HEK293 (cell line): ENCODE measurements at regions not wholly inside any gene's neighbourhood (a gene's known extent, or its start where the extent isn't known, plus 50 kb on each side); places are given as distances from the start of the nearest gene placed in this dataset.

Source experiments
- CTCF ChIA-PET: fragments of 350-600 bp; formaldehyde crosslinking; extraction: SDS; loops from one replicate; lab custom pipeline; 2021; ENCODE audit warnings: antibody characterized with exemption; lab: Yijun Ruan, JAX
- POLR2A ChIA-PET: fragments of 300-600 bp; formaldehyde crosslinking; extraction: SDS; loops from one replicate; lab custom pipeline; 2020; ENCODE audit warnings: antibody characterized with exemption, inconsistent platforms; lab: Yijun Ruan, JAX
- H3K27ac ChIP-seq: fragments of 200-500 bp; sonication (Bioruptor generic); 2 replicates; pipeline ENCODE4 v1.5.1; 2014; ENCODE audit warnings: low read depth, low read length, control low read depth, inconsistent platforms; ENCODE audit errors: extremely low read depth
- H3K36me3 ChIP-seq, 2 experiments: fragments of 200-500 bp in 1 of 2; sonication (Bioruptor generic) in 1 of 2; 1 replicate in 1 of 2; 2 replicates in 1 of 2; pipeline ENCODE4 v1.5.1; 2014 to 2017; ENCODE audit warnings: inconsistent platforms in 2 of 2, low read length in 2 of 2; ENCODE audit not compliant: control insufficient read depth in 2 of 2, insufficient read depth in 1 of 2
- H3K4me1 ChIP-seq: fragments of 200-500 bp; sonication (Bioruptor generic); 2 replicates; pipeline ENCODE4 v1.5.1; 2014; ENCODE audit warnings: mild to moderate bottlenecking, low read length, inconsistent platforms; ENCODE audit not compliant: control insufficient read depth, insufficient read depth
- H3K4me3 ChIP-seq: 2 replicates; pipeline ENCODE4 v1.5.1; 2011; ENCODE audit warnings: low read depth, mild to moderate bottlenecking, control low read depth, low read length, moderate library complexity
- H3K9me3 ChIP-seq: fragments of 200-500 bp; sonication (Bioruptor generic); 2 replicates; pipeline ENCODE4 v1.5.1; 2014; ENCODE audit warnings: low read depth, low read length, inconsistent platforms; ENCODE audit not compliant: control insufficient read depth, insufficient read depth
- AEBP2 ChIP-seq: fragments of 450-650 bp; formaldehyde crosslinking; IDR thresholded peaks from 2 replicates; pipeline ENCODE4 v1.5.1; 2016; ENCODE audit warnings: missing biosample characterization, missing genetic modification characterization, borderline replicate concordance
- RBAK ChIP-seq: fragments of 450-650 bp; formaldehyde crosslinking; IDR thresholded peaks from 2 replicates; pipeline ENCODE4 v1.5.1; 2016; ENCODE audit warnings: missing biosample characterization, missing genetic modification characterization
- TSHZ1 ChIP-seq: fragments of 450-650 bp; formaldehyde crosslinking; IDR thresholded peaks from 2 replicates; pipeline ENCODE4 v1.5.1; 2016; ENCODE audit warnings: missing biosample characterization, missing genetic modification characterization, borderline replicate concordance
- YY2 ChIP-seq: fragments of 450-650 bp; formaldehyde crosslinking; IDR thresholded peaks from 2 replicates; pipeline ENCODE4 v1.5.1; 2016; ENCODE audit warnings: missing biosample characterization, missing genetic modification characterization
- ZBTB21 ChIP-seq: fragments of 450-650 bp; formaldehyde crosslinking; IDR thresholded peaks from 2 replicates; pipeline ENCODE4 v1.5.1; 2017; ENCODE audit warnings: missing biosample characterization, missing genetic modification characterization
- ZBTB44 ChIP-seq: fragments of 450-650 bp; IDR thresholded peaks from 2 replicates; pipeline ENCODE4 v1.5.1; 2018; ENCODE audit warnings: missing biosample characterization, mild to moderate bottlenecking, missing genetic modification characterization
- ZFP3 ChIP-seq: fragments of 450-650 bp; formaldehyde crosslinking; IDR thresholded peaks from 2 replicates; pipeline ENCODE4 v1.5.1; 2016; ENCODE audit warnings: low read depth, missing biosample characterization, missing genetic modification characterization
- ZIC2 ChIP-seq: fragments of 450-650 bp; formaldehyde crosslinking; IDR thresholded peaks from 2 replicates; pipeline ENCODE4 v1.5.1; 2016; ENCODE audit warnings: missing biosample characterization, missing genetic modification characterization
- ZNF148 ChIP-seq: fragments of 450-650 bp; formaldehyde crosslinking; IDR thresholded peaks from 2 replicates; pipeline ENCODE4 v1.5.0; 2017; ENCODE audit warnings: missing biosample characterization, missing genetic modification characterization, borderline replicate concordance
- ZNF23 ChIP-seq: fragments of 450-650 bp; formaldehyde crosslinking; IDR thresholded peaks from 2 replicates; pipeline ENCODE4 v1.5.1; 2016; ENCODE audit warnings: missing biosample characterization, missing genetic modification characterization, borderline replicate concordance
- ZNF239 ChIP-seq: fragments of 450-650 bp; formaldehyde crosslinking; IDR thresholded peaks from 2 replicates; pipeline ENCODE4 v1.5.1; 2016; ENCODE audit warnings: missing biosample characterization, missing genetic modification characterization
- ZNF274 ChIP-seq, 2 experiments: fragments of 200-500 bp in 1 of 2; fragments of 450-650 bp in 1 of 2; sonication (Bioruptor generic) in 1 of 2; formaldehyde crosslinking in 1 of 2; IDR thresholded peaks; 2 replicates each; pipeline versions ENCODE4 v1.5.1 to v1.6.1; 2014 to 2016; ENCODE audit warnings: borderline replicate concordance in 1 of 2, inconsistent platforms in 1 of 2, low read length in 1 of 2, missing biosample characterization in 1 of 2, missing genetic modification characterization in 1 of 2
- ZNF426 ChIP-seq: fragments of 450-650 bp; formaldehyde crosslinking; IDR thresholded peaks from 2 replicates; pipeline ENCODE4 v1.5.1; 2017; ENCODE audit warnings: missing biosample characterization, missing genetic modification characterization, mild to moderate bottlenecking, inconsistent platforms, moderate library complexity
- ZNF510 ChIP-seq: fragments of 450-650 bp; formaldehyde crosslinking; IDR thresholded peaks from 2 replicates; pipeline ENCODE4 v1.5.1; 2018; ENCODE audit warnings: mild to moderate bottlenecking, missing genetic modification characterization, missing biosample characterization; ENCODE audit not compliant: insufficient replicate concordance
- ZNF558 ChIP-seq: fragments of 450-650 bp; formaldehyde crosslinking; IDR thresholded peaks from 2 replicates; pipeline ENCODE4 v1.5.1; 2016; ENCODE audit warnings: missing biosample characterization, missing genetic modification characterization
- ZNF626 ChIP-seq: fragments of 450-650 bp; sonication (Bioruptor Pico); formaldehyde crosslinking; IDR thresholded peaks from 2 replicates; pipeline ENCODE4 v1.5.1; 2018; ENCODE audit warnings: missing biosample characterization, missing genetic modification characterization, inconsistent platforms
- TF ChIP-seq, protein P1 (sequence below): fragments of 450-650 bp; formaldehyde crosslinking; IDR thresholded peaks from 2 replicates; pipeline ENCODE4 v1.5.1; 2016; ENCODE audit warnings: missing biosample characterization, missing genetic modification characterization

DNA sequence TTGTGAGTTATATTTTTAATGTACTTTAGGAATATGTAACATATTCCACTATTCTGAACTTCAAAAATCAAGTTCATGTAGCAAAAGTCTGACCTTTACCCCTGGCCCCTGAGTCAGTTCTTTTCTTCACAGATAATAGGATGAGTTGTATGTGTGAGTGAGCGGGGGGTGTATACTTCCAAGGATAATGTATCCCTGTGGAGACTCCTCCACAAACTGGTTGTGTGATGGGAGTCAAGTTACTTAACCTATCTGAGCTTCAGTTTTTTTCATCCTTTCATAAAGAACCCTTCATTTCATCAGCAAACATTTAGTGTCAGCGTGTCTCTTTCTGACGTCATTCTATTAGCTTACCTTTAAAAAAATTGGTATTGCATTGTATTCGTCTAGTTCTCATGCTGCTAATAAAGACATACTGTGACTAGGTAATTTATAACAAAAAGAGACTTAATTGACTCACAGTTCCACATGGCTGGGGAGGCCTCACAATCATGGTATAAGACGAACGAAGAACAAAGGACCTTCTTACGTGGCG is 288.1 kb upstream of the GPC6 start:
- ChIA-PET POLR2A (no interaction called here), CTCF (no interaction called here)
- no peaks in the 10 kb centered on the region for H3K36me3 ChIP-seq
- H3K27ac ChIP-seq: no peak overlapping the region
- no peaks in the 10 kb centered on the region for H3K9me3 ChIP-seq
- TF ChIP-seq, protein P1, sequence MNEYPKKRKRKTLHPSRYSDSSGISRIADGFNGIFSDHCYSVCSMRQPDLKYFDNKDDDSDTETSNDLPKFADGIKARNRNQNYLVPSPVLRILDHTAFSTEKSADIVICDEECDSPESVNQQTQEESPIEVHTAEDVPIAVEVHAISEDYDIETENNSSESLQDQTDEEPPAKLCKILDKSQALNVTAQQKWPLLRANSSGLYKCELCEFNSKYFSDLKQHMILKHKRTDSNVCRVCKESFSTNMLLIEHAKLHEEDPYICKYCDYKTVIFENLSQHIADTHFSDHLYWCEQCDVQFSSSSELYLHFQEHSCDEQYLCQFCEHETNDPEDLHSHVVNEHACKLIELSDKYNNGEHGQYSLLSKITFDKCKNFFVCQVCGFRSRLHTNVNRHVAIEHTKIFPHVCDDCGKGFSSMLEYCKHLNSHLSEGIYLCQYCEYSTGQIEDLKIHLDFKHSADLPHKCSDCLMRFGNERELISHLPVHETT (tag by site-specific recombination): no peak
- TF ChIP-seq ZNF23 (tag by site-specific recombination) (no peak), AEBP2 (tag by site-specific recombination) (no peak), ZNF239 (no peak), ZNF626 (tag by site-specific recombination) (no peak), YY2 (tag by site-specific recombination) (no peak), ZNF426 (tag by site-specific recombination) (no peak), RBAK (tag by site-specific recombination) (no peak), ZBTB44 (no peak)
- no peak overlapping the region for H3K4me3 ChIP-seq
- H3K4me1 ChIP-seq: no peaks in the 10 kb centered on the region

GRCh38 chr13:92941167-92941566 is 285.4 kb upstream of the GPC6 start:
- H3K4me1 ChIP-seq: no peaks in the 10 kb centered on the region
- ChIA-PET POLR2A (no interaction called here), CTCF (no interaction called here)
- H3K9me3 ChIP-seq: no peaks in the 10 kb centered on the region
- TF ChIP-seq ZNF510 (tag by site-specific recombination) (no peak), ZNF148 (no peak), TSHZ1 (tag by site-specific recombination) (no peak), ZBTB21 (tag by site-specific recombination) (no peak), ZFP3 (tag by site-specific recombination) (no peak), ZNF558 (no peak), ZIC2 (no peak), ZNF274 (IDR thresholded peaks at IDR 0.05; ENCODE audit: low read length) (no peak), ZNF274 (tag by site-specific recombination; IDR thresholded peaks at IDR 0.05; ENCODE audit: borderline replicate concordance) (no peak)
- H3K36me3 ChIP-seq: no peaks in the 10 kb centered on the region
- H3K4me3 ChIP-seq: no peak overlapping the region
- no peak overlapping the region for H3K27ac ChIP-seq
